ENCODE measurements at regions not wholly inside any gene's neighbourhood (a gene's known extent, or its start where the extent isn't known, plus 50 kb on each side); places are given as distances from the start of the nearest gene placed in this dataset.

- TF ChIP-seq, protein P1, sequence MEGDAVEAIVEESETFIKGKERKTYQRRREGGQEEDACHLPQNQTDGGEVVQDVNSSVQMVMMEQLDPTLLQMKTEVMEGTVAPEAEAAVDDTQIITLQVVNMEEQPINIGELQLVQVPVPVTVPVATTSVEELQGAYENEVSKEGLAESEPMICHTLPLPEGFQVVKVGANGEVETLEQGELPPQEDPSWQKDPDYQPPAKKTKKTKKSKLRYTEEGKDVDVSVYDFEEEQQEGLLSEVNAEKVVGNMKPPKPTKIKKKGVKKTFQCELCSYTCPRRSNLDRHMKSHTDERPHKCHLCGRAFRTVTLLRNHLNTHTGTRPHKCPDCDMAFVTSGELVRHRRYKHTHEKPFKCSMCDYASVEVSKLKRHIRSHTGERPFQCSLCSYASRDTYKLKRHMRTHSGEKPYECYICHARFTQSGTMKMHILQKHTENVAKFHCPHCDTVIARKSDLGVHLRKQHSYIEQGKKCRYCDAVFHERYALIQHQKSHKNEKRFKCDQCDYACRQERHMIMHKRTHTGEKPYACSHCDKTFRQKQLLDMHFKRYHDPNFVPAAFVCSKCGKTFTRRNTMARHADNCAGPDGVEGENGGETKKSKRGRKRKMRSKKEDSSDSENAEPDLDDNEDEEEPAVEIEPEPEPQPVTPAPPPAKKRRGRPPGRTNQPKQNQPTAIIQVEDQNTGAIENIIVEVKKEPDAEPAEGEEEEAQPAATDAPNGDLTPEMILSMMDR (IDR thresholded peaks at IDR 0.05) = no peak
- TF ChIP-seq POLR2AphosphoS5 (IDR thresholded peaks at IDR 0.05; ENCODE audit: insufficient read depth in 1 of 2, low read depth in 1 of 2) (no peak), POLR2A (IDR thresholded peaks at IDR 0.05) (no peak)
Measured at GRCh38 chr4:164319688-164320087, 434.2 kb upstream of the SMIM31 start.

Measured in vagina (tissue), 2 donors.